PC-3 (cell line): ENCODE measurements at regions not wholly inside any gene's neighbourhood (a gene's known extent, or its start where the extent isn't known, plus 50 kb on each side); places are given as distances from the start of the nearest gene placed in this dataset.

Experiments
- ATAC-seq: fragments of 200-7000 bp; cut with Tn5 transposase; 2 replicates; pipeline ENCODE4 v1.9.1; 2020; ENCODE audit warnings: mild to moderate bottlenecking, moderate library complexity
- BruUV-seq: library from RNA; stranded (reverse); fragments of 400-500 nt; replicated peaks from 2 replicates; lab custom pipeline; 2021; lab: Mats Ljungman, UMichigan
- CTCF ChIA-PET: fragments of 300-600 bp; sonication (Branson Sonifier 250); formaldehyde crosslinking; loops from one replicate; lab custom pipeline; 2022; ENCODE audit warnings: antibody characterized with exemption; lab: Charles Lee
- POLR2A ChIA-PET: fragments of 300-600 bp; sonication (Branson Sonifier 250); formaldehyde crosslinking; loops from one replicate; lab custom pipeline; 2022; ENCODE audit warnings: antibody characterized with exemption; ENCODE audit not compliant: unreplicated experiment; lab: Charles Lee
- DNase-seq: peaks from one replicate; pipeline ENCODE4 v3.0.0-alpha.2; 2015
- H2AFZ ChIP-seq: fragments of 300-600 bp; sonication (generic); 2 replicates; pipeline ENCODE4 v1.6.0; 2016; ENCODE audit warnings: antibody characterized with exemption, low read length
- H3F3A ChIP-seq: fragments of 300-600 bp; sonication (generic); one replicate; pipeline ENCODE4 v1.6.0; 2017; ENCODE audit warnings: antibody characterized with exemption, low read length, control low read depth, mild to moderate bottlenecking; ENCODE audit not compliant: unreplicated experiment
- H3K27ac ChIP-seq: fragments of 300-600 bp; sonication (generic); 2 replicates; pipeline ENCODE4 v1.5.1; 2016; ENCODE audit warnings: mild to moderate bottlenecking, low read length
- H3K27me3 ChIP-seq: fragments of 300-600 bp; sonication (generic); 2 replicates; pipeline ENCODE4 v1.6.1; 2016; ENCODE audit warnings: low read length, mixed read lengths
- H3K36me3 ChIP-seq: fragments of 300-600 bp; sonication (generic); 2 replicates; pipeline ENCODE4 v1.6.1; 2016; ENCODE audit warnings: low read depth, mixed run types, low read length, mixed read lengths
- H3K4me1 ChIP-seq: fragments of 300-600 bp; sonication (generic); 2 replicates; pipeline ENCODE4 v1.5.1; 2016; ENCODE audit warnings: low read length; ENCODE audit not compliant: insufficient read depth
- H3K4me2 ChIP-seq: fragments of 300-600 bp; sonication (generic); 2 replicates; pipeline ENCODE4 v1.6.0; 2016; ENCODE audit warnings: low read length
- H3K4me3 ChIP-seq: fragments of 300-600 bp; sonication (generic); 2 replicates; pipeline ENCODE4 v1.5.1; 2016; ENCODE audit warnings: mild to moderate bottlenecking, low read length, mixed read lengths
- H3K79me2 ChIP-seq: fragments of 300-600 bp; sonication (generic); 2 replicates; pipeline ENCODE4 v1.6.1; 2017; ENCODE audit warnings: low read length, mixed read lengths
- H3K9ac ChIP-seq: fragments of 300-600 bp; sonication (generic); 2 replicates; pipeline ENCODE4 v1.6.0; 2016; ENCODE audit warnings: mild to moderate bottlenecking, low read length
- H3K9me2 ChIP-seq: fragments of 300-600 bp; sonication (generic); replicated peaks from 2 replicates; pipeline ENCODE4 v1.6.1; 2016; ENCODE audit warnings: mixed run types, low read length, mixed read lengths
- H3K9me3 ChIP-seq: fragments of 300-600 bp; sonication (generic); 2 replicates; pipeline ENCODE4 v1.6.1; 2016; ENCODE audit warnings: low read length, mixed read lengths
- H4K20me1 ChIP-seq: fragments of 300-600 bp; sonication (generic); 2 replicates; pipeline ENCODE4 v1.6.1; 2016; ENCODE audit warnings: low read length, mixed read lengths
- CTCF ChIP-seq: fragments of 300-600 bp; sonication (generic); conservative IDR thresholded peaks from 2 replicates; pipeline ENCODE4 v1.5.1; 2017; ENCODE audit warnings: antibody characterized with exemption, low read depth, mild to moderate bottlenecking, low read length
- EZH2 ChIP-seq: fragments of 300-600 bp; sonication (generic); IDR thresholded peaks from one replicate; pipeline ENCODE4 v1.6.1; 2017; ENCODE audit warnings: antibody characterized with exemption, mild to moderate bottlenecking, low read length; ENCODE audit not compliant: unreplicated experiment
- EZH2phosphoT487 ChIP-seq: fragments of 300-600 bp; sonication (generic); IDR thresholded peaks from 2 replicates; pipeline ENCODE4 v1.6.1; 2018; ENCODE audit warnings: mild to moderate bottlenecking, antibody characterized with exemption, low read length, borderline replicate concordance
- intact Hi-C: fragments of 100-400 bp; cut with micrococcal nuclease; formaldehyde crosslinking; loops from 2 replicates; pipeline ENCODE4 v1.9.0; 2023

GRCh38 chr18:44079606-44080005 is 601.1 kb upstream of the SETBP1 start:
- no peaks in the 10 kb centered on the region for H3K9me3 ChIP-seq
- POLR2A ChIA-PET: no interaction called here
- BruUV-seq: no TSS peak
- no peaks in the 10 kb centered on the region for H3K27me3 ChIP-seq
- peak; percentile 57 for DNase-seq
- H3K4me3 ChIP-seq: no peak overlapping the region
- ATAC-seq: peak; percentile 93
- CTCF ChIA-PET: no interaction called here
- H3K4me2 ChIP-seq: no peak overlapping the region
- no peak overlapping the region for H2AFZ ChIP-seq
- H3F3A ChIP-seq: no peaks in the 10 kb centered on the region
- intact Hi-C loops: loop anchor here (10.0 kb wide), 1 partner anchor 155 kb away; no protein-coding TSS in a partner anchor
- no peak for TF ChIP-seq EZH2
- no peak for TF ChIP-seq CTCF
- no peak for TF ChIP-seq EZH2phosphoT487
- no peaks in the 10 kb centered on the region for H3K79me2 ChIP-seq
- peak overlapping the region; percentile 21; the same call in 1 of the 2 replicates for H3K27ac ChIP-seq
- H3K36me3 ChIP-seq: no peaks in the 10 kb centered on the region
- H3K9me2 ChIP-seq: no peaks in the 10 kb centered on the region
- peaks cover 10% of the 10 kb centered on the region for H3K4me1 ChIP-seq
- no peaks in the 10 kb centered on the region for H4K20me1 ChIP-seq
- no peak overlapping the region for H3K9ac ChIP-seq

GRCh38 chr18:44080054-44080453 is 600.6 kb upstream of the SETBP1 start:
- Histone ChIP-seq H3K4me1 (peaks cover 10% of the 10 kb centered on the region), H4K20me1 (no peaks in the 10 kb centered on the region), H3K79me2 (no peaks in the 10 kb centered on the region), H3K27me3 (no peaks in the 10 kb centered on the region), H2AFZ (no peak overlapping the region), H3K4me2 (no peak overlapping the region), H3F3A (no peaks in the 10 kb centered on the region), H3K9me3 (no peaks in the 10 kb centered on the region), H3K27ac (peak overlapping the region; percentile 21; the same call in 1 of the 2 replicates), H3K4me3 (no peak overlapping the region), H3K9me2 (no peaks in the 10 kb centered on the region), H3K9ac (no peak overlapping the region), H3K36me3 (no peaks in the 10 kb centered on the region)
- ATAC-seq (no peak), DNase-seq (no peak)
- TF ChIP-seq EZH2phosphoT487 (no peak), EZH2 (no peak), CTCF (no peak)
- intact Hi-C loops: loop anchor here (10.0 kb wide), 1 partner anchor 155 kb away; no protein-coding TSS in a partner anchor
- no TSS peak for BruUV-seq
- ChIA-PET POLR2A (no interaction called here), CTCF (no interaction called here)

GRCh38 chr18:44089732-44090131 is 591.0 kb upstream of the SETBP1 start:
- H3K4me3 ChIP-seq: no peak overlapping the region
- no peak overlapping the region for H3K9ac ChIP-seq
- DNase-seq (no peak), ATAC-seq (no peak)
- H2AFZ ChIP-seq: no peak overlapping the region
- TF ChIP-seq CTCF (no peak), EZH2phosphoT487 (no peak), EZH2 (no peak)
- H3K9me2 ChIP-seq: no peaks in the 10 kb centered on the region
- no peaks in the 10 kb centered on the region for H4K20me1 ChIP-seq
- no peaks in the 10 kb centered on the region for H3K27me3 ChIP-seq
- H3K4me2 ChIP-seq: 0 out of 2 replicates have a peak overlapping the region, but pooled peaks have one; percentile 28
- H3K9me3 ChIP-seq: no peaks in the 10 kb centered on the region
- H3K4me1 ChIP-seq: peaks cover 7% of the 10 kb centered on the region; the same call in 1 of the 2 replicates
- H3K27ac ChIP-seq: no peak overlapping the region
- no peaks in the 10 kb centered on the region for H3K36me3 ChIP-seq
- intact Hi-C loops: loop anchor here (5.0 to 10.0 kb wide), 5 partner anchors 127 to 1125 kb away; no protein-coding TSS in a partner anchor
- POLR2A ChIA-PET: no interaction called here
- H3F3A ChIP-seq: no peaks in the 10 kb centered on the region
- CTCF ChIA-PET: no interaction called here
- no peaks in the 10 kb centered on the region for H3K79me2 ChIP-seq
- no TSS peak for BruUV-seq
